ENCODE measurements at regions not wholly inside any gene's neighbourhood (a gene's known extent, or its start where the extent isn't known, plus 50 kb on each side); places are given as distances from the start of the nearest gene placed in this dataset.

DNA sequence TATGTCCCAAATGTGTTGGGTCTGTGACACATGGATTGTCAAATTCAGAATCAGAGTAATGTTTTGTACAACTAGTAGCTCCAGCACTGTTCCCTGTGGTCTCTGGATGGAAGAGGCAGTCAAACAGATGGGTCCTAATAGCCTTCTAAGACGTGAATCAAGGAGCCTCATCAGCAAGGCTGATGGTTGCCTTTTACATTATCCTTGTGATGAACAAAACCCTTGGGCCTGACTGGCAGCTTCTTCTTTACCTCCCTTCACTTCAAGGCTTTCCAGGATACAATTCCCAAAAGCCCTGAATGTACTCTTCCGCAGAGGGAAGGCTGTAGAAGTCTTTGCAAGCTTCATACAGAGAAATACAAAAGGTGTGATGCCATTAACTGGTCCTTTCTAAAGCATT lies 633.3 kb downstream of the USP25 start:
- DNase-seq = no peak

DNA sequence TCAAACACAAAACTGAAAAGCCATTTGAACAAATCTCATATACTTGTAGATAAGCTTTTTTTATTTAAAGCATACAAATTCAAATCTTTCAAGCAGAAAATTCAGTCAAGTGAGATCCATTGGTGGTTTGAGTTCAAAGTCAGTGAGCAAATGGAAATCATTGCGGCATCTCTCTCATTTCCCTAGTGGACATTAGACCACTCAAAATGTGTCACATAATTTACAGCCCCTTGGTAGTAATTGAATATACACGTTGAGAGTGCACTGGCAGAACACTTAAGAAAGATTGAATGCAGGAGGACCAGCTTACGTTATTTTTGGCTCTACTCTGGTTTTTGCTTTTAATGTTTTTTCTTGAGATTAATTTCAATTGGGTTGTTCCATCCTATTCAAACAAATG lies 633.7 kb downstream of the USP25 start:
- peak; percentile 61 for DNase-seq

DNA sequence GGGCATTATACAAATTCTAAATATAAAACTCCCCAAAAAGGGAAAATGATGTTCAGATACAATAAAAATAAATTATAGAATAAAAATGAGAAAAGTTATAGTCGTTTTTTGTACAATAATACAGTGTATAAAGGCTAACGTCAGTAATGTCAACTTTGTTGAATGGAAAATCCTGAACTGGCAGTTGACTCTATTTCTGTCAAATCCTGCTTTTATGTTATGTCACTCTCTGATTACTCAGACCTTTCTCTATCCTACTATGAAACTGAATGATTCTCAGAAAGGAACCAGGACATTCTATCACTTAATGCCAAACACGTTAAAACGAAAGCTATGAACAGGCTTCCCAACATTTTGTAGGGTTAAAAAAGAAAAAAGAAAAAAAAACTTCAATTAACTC lies 636.4 kb downstream of the USP25 start:
- DNase-seq = no peak

- no peak for DNase-seq
Observed at GRCh38 chr21:16367079-16367478, 637.3 kb downstream of the USP25 start.

DNA sequence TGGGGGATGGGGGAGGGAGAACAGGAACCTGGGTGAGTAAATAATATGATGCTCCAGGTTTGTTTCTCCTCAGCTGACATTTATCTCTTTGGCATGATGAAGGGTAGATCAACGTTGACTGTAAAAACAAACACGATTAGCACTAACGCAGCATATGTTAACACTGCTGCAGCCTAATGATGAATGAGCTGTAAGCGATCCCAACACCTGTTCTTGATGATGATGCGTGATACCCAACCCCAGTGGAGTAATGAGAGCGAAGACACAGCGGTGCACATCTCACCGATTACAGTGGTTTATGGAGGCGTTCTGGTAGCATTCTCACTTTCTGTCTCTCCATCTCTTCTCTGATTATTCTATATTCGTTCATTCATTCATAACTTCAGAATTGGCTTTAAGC lies 640.4 kb downstream of the USP25 start:
- DNase-seq = no peak

DNA sequence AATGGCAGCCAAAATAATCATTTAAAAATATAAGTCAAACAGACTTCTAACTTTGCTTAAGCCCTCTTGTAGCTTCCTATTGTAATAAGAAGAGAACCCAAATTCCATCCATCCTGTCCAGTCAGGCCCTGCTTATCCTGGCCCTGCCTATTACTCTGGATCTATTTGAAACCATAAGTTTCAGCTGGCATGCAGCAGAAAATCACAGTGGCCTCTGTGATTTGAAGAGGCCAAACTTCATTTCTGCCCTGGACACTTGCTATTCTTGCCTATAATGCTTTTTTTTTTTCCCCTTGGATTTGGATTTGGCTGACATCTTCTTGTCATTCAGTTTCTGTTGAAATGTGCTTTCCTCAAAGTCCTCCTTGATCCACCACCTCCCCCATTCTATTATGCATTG lies 642.8 kb downstream of the USP25 start:
- DNase-seq = no peak

DNA sequence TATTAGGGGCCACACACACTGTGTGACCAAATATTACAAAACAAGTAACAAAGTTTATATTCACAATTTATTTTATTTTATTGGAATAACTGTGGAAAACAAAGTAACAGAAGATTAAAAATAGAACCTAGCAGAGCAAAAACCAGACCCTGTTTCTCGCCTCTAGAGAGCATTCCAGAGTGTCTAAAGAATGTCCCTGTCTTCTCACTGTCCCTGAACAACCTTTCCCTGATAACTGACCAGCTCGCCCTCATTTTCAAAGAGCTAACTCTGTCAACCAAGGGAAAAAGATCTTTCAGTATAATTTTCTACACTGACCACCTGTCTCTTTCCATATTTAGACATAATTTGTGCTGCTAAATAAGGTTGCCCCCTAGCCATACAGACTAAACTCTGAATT lies 646.9 kb downstream of the USP25 start:
- no peak for DNase-seq

DNA sequence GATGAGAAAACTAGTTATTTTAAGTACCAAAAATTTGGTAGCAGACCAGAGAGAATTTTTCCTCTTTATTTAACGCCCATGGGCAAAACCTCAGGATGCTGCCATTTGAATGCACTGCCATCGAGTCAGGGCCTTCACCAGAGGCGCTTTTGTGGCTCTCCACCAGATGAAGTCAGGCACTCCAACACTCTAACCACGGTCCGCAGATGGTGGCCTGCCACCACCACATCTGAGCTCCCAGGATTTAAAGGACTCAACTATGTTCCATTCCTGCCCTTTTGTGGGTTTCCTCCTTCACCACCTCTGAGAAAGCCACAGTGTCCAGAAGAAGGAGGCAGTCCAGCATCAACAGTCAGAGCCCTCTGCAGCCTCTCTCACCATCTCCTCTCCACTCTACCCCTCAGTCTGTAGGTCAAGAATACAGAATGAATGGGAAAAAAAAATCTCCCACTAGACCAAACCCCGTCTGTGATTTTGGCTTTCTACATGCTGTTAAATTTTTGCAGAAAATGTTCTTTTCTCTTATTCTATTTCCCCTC lies 647.4 kb downstream of the USP25 start:
- DNase-seq = no peak

GRCh38 chr21:16377857-16378256 lies 648.1 kb downstream of the USP25 start:
- DNase-seq = no peak

- peak; percentile 38 for DNase-seq
Observed at GRCh38 chr21:16378525-16378924, 648.7 kb downstream of the USP25 start.

- DNase-seq = no peak
Observed at GRCh38 chr21:16388291-16388690, 658.5 kb downstream of the USP25 start.

- no peak for DNase-seq
Observed at GRCh38 chr21:16388911-16389560, 659.3 kb downstream of the USP25 start.

DNA sequence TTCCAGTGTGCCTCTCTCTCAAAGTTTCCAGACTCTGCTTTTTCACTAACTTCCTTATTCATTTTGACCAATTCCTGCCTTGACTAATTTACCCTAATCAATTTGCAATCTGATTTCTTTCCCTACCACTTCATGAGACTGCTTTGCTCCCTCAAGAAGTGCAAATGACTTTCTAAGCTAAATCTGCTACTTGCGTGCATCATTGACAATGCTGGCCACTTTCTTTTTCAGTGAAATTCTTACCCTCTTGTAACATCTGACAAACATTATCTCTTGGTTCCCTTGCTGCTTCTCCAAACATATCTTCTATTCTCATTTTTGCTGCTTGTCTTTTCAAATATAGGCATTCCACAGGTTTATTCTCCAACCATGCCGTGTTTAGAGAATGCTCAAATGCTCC lies 659.9 kb downstream of the USP25 start:
- no peak for DNase-seq

- DNase-seq = no peak
Observed at GRCh38 chr21:16395285-16395684, 665.5 kb downstream of the USP25 start.

DNA sequence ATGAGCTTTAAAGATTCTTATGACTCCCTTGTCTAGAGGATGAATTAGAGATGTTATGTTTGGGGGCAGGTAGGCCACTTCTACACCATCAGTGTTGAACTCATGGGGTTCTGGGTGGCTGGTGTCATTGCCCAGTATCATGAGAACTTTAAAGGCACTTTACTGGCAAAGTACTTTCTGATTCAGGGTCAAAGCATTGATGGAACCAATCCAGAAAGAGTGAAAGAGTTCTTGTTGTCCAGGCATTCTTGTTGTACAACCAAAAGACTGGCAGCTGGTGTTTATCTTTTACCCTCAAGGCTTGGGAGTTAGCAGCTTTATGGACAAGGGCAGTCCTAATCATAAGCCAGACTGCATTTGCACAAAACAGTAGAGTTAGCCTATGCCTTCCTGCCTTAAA lies 673.0 kb downstream of the USP25 start:
- DNase-seq = no peak

DNA sequence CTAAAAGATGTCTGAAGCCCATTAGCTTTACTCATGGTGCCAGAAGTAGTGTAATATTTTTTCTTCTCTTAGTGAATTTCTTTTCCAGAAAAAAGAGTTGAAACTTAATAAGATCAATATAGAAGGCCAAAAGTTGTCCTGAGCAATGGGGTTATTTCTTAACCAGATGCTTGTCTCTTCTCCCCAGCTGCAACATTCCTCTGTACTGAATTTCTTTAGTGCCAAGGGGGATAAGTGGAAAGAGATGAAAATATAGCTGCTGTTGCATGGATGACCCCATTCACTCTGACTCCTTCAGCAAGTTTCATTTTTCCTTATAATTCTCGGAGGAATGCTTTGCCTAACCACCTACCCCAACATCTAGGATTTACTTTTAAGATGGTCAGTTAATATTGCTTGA lies 675.0 kb downstream of the USP25 start:
- peak; percentile 73 for DNase-seq

DNA sequence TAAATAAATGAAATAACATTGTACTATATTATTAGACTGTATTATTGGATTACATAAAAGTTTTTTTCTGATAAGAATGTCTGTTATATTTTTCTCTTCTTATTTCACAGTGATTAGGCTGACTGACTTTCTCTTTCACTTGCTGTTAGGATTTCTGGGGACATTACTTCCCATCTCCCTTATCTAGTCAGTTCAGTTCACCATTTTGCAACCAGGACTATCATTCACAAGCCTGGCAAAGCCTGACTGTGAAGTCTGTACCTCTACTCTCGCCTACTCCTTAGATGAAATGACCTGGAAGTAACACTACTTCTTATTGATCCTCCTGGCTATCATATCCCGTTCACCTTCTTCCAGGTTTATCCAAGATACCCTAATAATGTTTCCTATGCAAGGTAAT lies 676.6 kb downstream of the USP25 start:
- DNase-seq = no peak

DNA sequence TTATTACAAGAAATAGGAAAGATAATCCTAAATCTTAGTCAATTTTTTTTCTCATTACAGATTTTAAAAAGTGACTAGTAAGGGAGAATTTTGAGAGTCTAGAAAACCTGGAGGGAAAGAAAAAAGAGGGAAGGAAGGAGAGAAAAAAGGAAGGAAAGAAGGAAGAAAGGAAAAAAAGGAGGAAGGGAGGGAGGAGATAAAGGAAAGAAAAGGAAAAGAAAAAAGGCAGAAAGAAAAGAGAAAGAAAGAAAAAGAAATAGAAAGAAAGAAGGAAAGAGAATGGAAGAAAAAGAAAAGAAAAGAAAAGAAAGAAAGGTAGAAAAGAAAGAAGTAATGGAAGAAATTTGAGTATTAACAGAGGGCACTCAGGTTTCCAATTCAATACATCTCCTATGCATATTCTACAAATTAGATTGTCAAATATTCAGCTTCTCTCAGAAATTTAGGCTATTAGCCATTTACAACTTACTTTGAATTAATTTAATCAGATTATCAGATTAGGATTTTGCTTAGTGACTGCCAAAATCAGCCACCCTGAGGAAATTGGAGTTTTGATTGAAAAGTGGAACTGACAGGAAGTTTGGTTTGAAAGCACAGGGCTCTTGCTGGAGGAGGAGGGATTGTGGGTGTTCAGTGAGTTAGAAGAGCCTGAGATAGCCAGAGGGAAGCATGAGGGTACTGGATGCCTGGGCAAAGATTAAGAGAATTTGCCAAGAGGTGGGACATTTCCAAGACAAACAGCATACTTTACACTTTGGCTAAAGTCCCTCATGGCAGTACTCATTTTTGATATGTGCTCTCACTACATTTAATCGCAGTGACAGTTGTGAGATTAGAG lies 677.8 kb downstream of the USP25 start:
- no peak for DNase-seq

GRCh38 chr21:16408280-16408679 lies 678.5 kb downstream of the USP25 start:
- DNase-seq = no peak

- no peak for DNase-seq
Observed at GRCh38 chr21:16409352-16409751, 679.6 kb downstream of the USP25 start.

GRCh38 chr21:16418226-16418625 lies 688.4 kb downstream of the USP25 start:
- DNase-seq = peak; percentile 51

GRCh38 chr21:16418642-16419041 lies 688.9 kb downstream of the USP25 start:
- peak; percentile 31 for DNase-seq

- peak; percentile 89 for DNase-seq
Observed at GRCh38 chr21:16419188-16419921, 689.6 kb downstream of the USP25 start.
